ENCODE measurements at regions not wholly inside any gene's neighbourhood (a gene's known extent, or its start where the extent isn't known, plus 50 kb on each side); places are given as distances from the start of the nearest gene placed in this dataset.

GRCh38 chr2:196307775-196308305, 136.5 kb upstream of the STK17B start:
- Histone ChIP-seq H3K4me1 (no peaks in the 10 kb centered on the region), H3K27ac (no peak overlapping the region)
- no peak for DNase-seq

GRCh38 chr2:196309691-196310090, 138.3 kb upstream of the STK17B start:
- Histone ChIP-seq H3K4me3 (no peak overlapping the region), H3K4me1 (no peaks in the 10 kb centered on the region), H3K27ac (no peak overlapping the region), H3K36me3 (peaks cover 9% of the 10 kb centered on the region), H3K27me3 (ENCODE audit: low read depth) (no peaks in the 10 kb centered on the region), H3K9me3 (no peaks in the 10 kb centered on the region)
- DNase-seq (no peak), ATAC-seq (no peak)
- TF ChIP-seq CTCF (IDR thresholded peaks at IDR 0.05) = no peak
- intact Hi-C loops (cut with DNase I) = no loop called here

More at GRCh38 chr2:196307775-196308305, 136.5 kb upstream of the STK17B start:
- intact Hi-C loops (cut with DNase I) = no loop called here
- Histone ChIP-seq H3K9me3 (no peaks in the 10 kb centered on the region), H3K27me3 (ENCODE audit: low read depth) (no peaks in the 10 kb centered on the region), H3K4me3 (no peak overlapping the region), H3K36me3 (peaks cover 10% of the 10 kb centered on the region)
- no peak for ATAC-seq
- no peak for TF ChIP-seq CTCF (IDR thresholded peaks at IDR 0.05)

GRCh38 chr2:196314157-196314556, 142.8 kb upstream of the STK17B start:
- Histone ChIP-seq H3K4me1 (no peaks in the 10 kb centered on the region), H3K27ac (no peak overlapping the region), H3K27me3 (ENCODE audit: low read depth) (no peaks in the 10 kb centered on the region), H3K4me3 (no peak overlapping the region), H3K9me3 (no peaks in the 10 kb centered on the region), H3K36me3 (no peaks in the 10 kb centered on the region)
- DNase-seq (no peak), ATAC-seq (no peak)
- intact Hi-C loops (cut with DNase I) = no loop called here
- TF ChIP-seq CTCF (IDR thresholded peaks at IDR 0.05) = no peak

- H3K27me3 ChIP-seq (ENCODE audit: low read depth) = no peaks in the 10 kb centered on the region
- H3K4me3 ChIP-seq = no peak overlapping the region
- no peaks in the 10 kb centered on the region for H3K4me1 ChIP-seq
- intact Hi-C loops (cut with DNase I) = no loop called here
- no peak overlapping the region for H3K27ac ChIP-seq
- TF ChIP-seq CTCF (IDR thresholded peaks at IDR 0.05) = no peak
- DNase-seq (no peak), ATAC-seq (no peak)
- no peaks in the 10 kb centered on the region for H3K9me3 ChIP-seq
- H3K36me3 ChIP-seq = no peaks in the 10 kb centered on the region
These were observed 143.4 kb upstream of the STK17B start for GRCh38 chr2:196314780-196315179.

- Histone ChIP-seq H3K4me1 (no peaks in the 10 kb centered on the region), H3K27ac (no peak overlapping the region), H3K36me3 (no peaks in the 10 kb centered on the region), H3K9me3 (no peaks in the 10 kb centered on the region), H3K4me3 (no peak overlapping the region), H3K27me3 (ENCODE audit: low read depth) (no peaks in the 10 kb centered on the region)
- ATAC-seq (peak in 1 of 2 donors; percentile 32), DNase-seq (no peak)
- TF ChIP-seq CTCF (IDR thresholded peaks at IDR 0.05) = no peak
- intact Hi-C loops (cut with DNase I) = no loop called here
These were observed 144.1 kb upstream of the STK17B start for GRCh38 chr2:196315388-196316049.

Measured in lower lobe of right lung (tissue), 2 donors.